A549 (cell line): ENCODE measurements at regions not wholly inside any gene's neighbourhood (a gene's known extent, or its start where the extent isn't known, plus 50 kb on each side); places are given as distances from the start of the nearest gene placed in this dataset.

ENCODE experiments used
- ATAC-seq, 2 experiments: fragments of 200-7000 bp in 1 of 2; fragments of >200 bp in 1 of 2; cut with Nextera tagmentation in 1 of 2; cut with Tn5 transposase in 1 of 2; 3 replicates each; pipeline versions ENCODE4 v1.8.0 to v1.9.1; 2018 to 2020; ENCODE audit warnings: mild to moderate bottlenecking in 1 of 2, moderate library complexity in 1 of 2
- CTCF ChIA-PET: fragments of 300-600 bp; sonication (Branson Sonifier 250); formaldehyde crosslinking; extraction: SDS; loops from one replicate; lab custom pipeline; 2021; ENCODE audit warnings: antibody characterized with exemption, inconsistent platforms; lab: Yijun Ruan, JAX
- POLR2A ChIA-PET: fragments of 350-600 bp; formaldehyde crosslinking; extraction: SDS; loops from one replicate; lab custom pipeline; 2021; ENCODE audit warnings: antibody characterized with exemption, inconsistent platforms; lab: Yijun Ruan, JAX
- DNase-seq, 2 experiments: peaks; one replicate each; pipeline versions ENCODE4 v3.0.0 to v3.0.0-alpha.2; 2011 to 2016; ENCODE audit warnings: low read depth in 1 of 2, low spot score in 1 of 2
- FAIRE-seq: peaks from 2 replicates; lab custom pipeline; 2011; peaks lifted over from hg19 to GRCh38; lab: Jason Lieb, UNC
- H3K27ac ChIP-seq, 2 experiments: fragments of >200 bp; sonication (Bioruptor Twin); formaldehyde crosslinking; 3 replicates each; pipeline ENCODE4 v1.5.1; 2016 to 2017
- H3K4me1 ChIP-seq: fragments of >200 bp; sonication (Bioruptor Twin); formaldehyde crosslinking; 3 replicates; pipeline ENCODE4 v1.6.1; 2016
- H3K4me2 ChIP-seq: fragments of >200 bp; sonication (Bioruptor Twin); formaldehyde crosslinking; 3 replicates; pipeline ENCODE4 v1.6.1; 2016
- H3K4me3 ChIP-seq: fragments of >200 bp; sonication (Bioruptor Twin); formaldehyde crosslinking; 3 replicates; pipeline ENCODE4 v1.5.1; 2016
- H3K9me3 ChIP-seq: fragments of >200 bp; sonication (Bioruptor Twin); formaldehyde crosslinking; 3 replicates; pipeline ENCODE4 v1.6.1; 2016
- BCL3 ChIP-seq: fragments of >200 bp; sonication (Bioruptor Twin); formaldehyde crosslinking; IDR thresholded peaks from 3 replicates; pipeline ENCODE4 v1.6.1; 2016
- BHLHE40 ChIP-seq: IDR thresholded peaks from 2 replicates; pipeline ENCODE4 v1.6.1; 2012; ENCODE audit warnings: low read depth, low read length, inconsistent platforms
- CEBPB ChIP-seq, 2 experiments: fragments of >200 bp in 1 of 2; sonication (Bioruptor Twin) in 1 of 2; formaldehyde crosslinking in 1 of 2; IDR thresholded peaks; 2 replicates each; pipeline ENCODE4 v1.6.1; 2012 to 2016
- CHD4 ChIP-seq: fragments of 200-600 bp; sonication (generic); IDR thresholded peaks from 2 replicates; pipeline ENCODE4 v1.6.1; 2016; ENCODE audit warnings: antibody characterized with exemption, mild to moderate bottlenecking, borderline replicate concordance
- CTCF ChIP-seq: fragments of >200 bp; sonication (Bioruptor Twin); formaldehyde crosslinking; IDR thresholded peaks from 3 replicates; pipeline ENCODE4 v1.5.1; 2016
- E2F6 ChIP-seq: IDR thresholded peaks from 2 replicates; pipeline ENCODE4 v1.6.1; 2012; ENCODE audit warnings: low read depth, borderline replicate concordance
- EHF ChIP-seq: fragments of 250-450 bp; sonication (Bioruptor Pico); IDR thresholded peaks from 2 replicates; pipeline ENCODE4 v1.5.0; 2020; ENCODE audit warnings: mild to moderate bottlenecking
- EHMT2 ChIP-seq: fragments of 200-600 bp; sonication (generic); IDR thresholded peaks from 2 replicates; pipeline ENCODE4 v1.6.1; 2016; ENCODE audit warnings: antibody characterized with exemption, low read depth, mild to moderate bottlenecking, moderate library complexity
- EP300 ChIP-seq, 2 experiments: fragments of >200 bp; sonication (Bioruptor Twin); formaldehyde crosslinking; IDR thresholded peaks; 2 replicates in 1 of 2; 3 replicates in 1 of 2; pipeline ENCODE4 v1.6.1; 2016 to 2017
- FOSL2 ChIP-seq, 2 experiments: fragments of 450-650 bp in 1 of 2; fragments of >200 bp in 1 of 2; sonication (Bioruptor Twin) in 1 of 2; formaldehyde crosslinking; IDR thresholded peaks; 2 replicates each; pipeline versions ENCODE4 v1.5.0 to v1.6.1; 2016 to 2020; ENCODE audit warnings: mild to moderate bottlenecking in 1 of 2, moderate library complexity in 1 of 2
- HES2 ChIP-seq: fragments of >200 bp; sonication (Bioruptor Twin); formaldehyde crosslinking; IDR thresholded peaks from 2 replicates; pipeline ENCODE4 v1.6.1; 2016
- HMGXB4 ChIP-seq: fragments of 250-450 bp; sonication (Bioruptor Pico); IDR thresholded peaks from 2 replicates; pipeline ENCODE4 v1.5.0; 2021; ENCODE audit warnings: mild to moderate bottlenecking, moderate library complexity, borderline replicate concordance
- JUN ChIP-seq, 2 experiments: fragments of >200 bp; sonication (Bioruptor Twin); formaldehyde crosslinking; IDR thresholded peaks; 2 replicates in 1 of 2; 3 replicates in 1 of 2; pipeline ENCODE4 v1.6.1; 2016 to 2017
- MAFK ChIP-seq: fragments of 450-650 bp; IDR thresholded peaks from 2 replicates; pipeline ENCODE4 v1.6.1; 2014; ENCODE audit not compliant: partially characterized antibody
- NR3C1 ChIP-seq: fragments of >200 bp; sonication (Bioruptor Twin); formaldehyde crosslinking; IDR thresholded peaks from 3 replicates; pipeline ENCODE4 v1.6.1; 2017
- PBX3 ChIP-seq: IDR thresholded peaks from 2 replicates; pipeline ENCODE4 v1.6.1; 2012
- RNF2 ChIP-seq: fragments of 200-600 bp; sonication (generic); IDR thresholded peaks from 2 replicates; pipeline ENCODE4 v1.6.1; 2016; ENCODE audit warnings: low read depth, mild to moderate bottlenecking, antibody characterized with exemption, moderate library complexity, borderline replicate concordance
- SMC3 ChIP-seq: fragments of >200 bp; sonication (Bioruptor Twin); formaldehyde crosslinking; IDR thresholded peaks from 3 replicates; pipeline ENCODE4 v1.6.1; 2018; ENCODE audit warnings: inconsistent platforms
- SREBF2 ChIP-seq: fragments of 450-650 bp; IDR thresholded peaks from 2 replicates; pipeline ENCODE4 v1.6.1; 2014; ENCODE audit warnings: mild to moderate bottlenecking, moderate library complexity
- USF2 ChIP-seq: fragments of 450-650 bp; IDR thresholded peaks from 2 replicates; pipeline ENCODE4 v1.6.1; 2014; ENCODE audit warnings: antibody characterized with exemption
- WGBS: methylation state at CpG from one replicate; pipeline ENCODE4 v1.1.6; 2017; ENCODE audit errors: missing lambda C conversion rate; 5-methylcytosine and 5-hydroxymethylcytosine counted together

- Histone ChIP-seq H3K4me2 (no peak overlapping the region), H3K4me3 (no peak overlapping the region), H3K4me1 (peaks cover 6% of the 10 kb centered on the region; the same call in 2 of the 3 replicates), H3K27ac (no peak overlapping the region), H3K9me3 (0 out of 3 replicates have a peak, but pooled peaks cover 2% of the 10 kb centered on the region)
- ATAC-seq (no peak), DNase-seq (no peak), FAIRE-seq (no peak)
- WGBS: 60% methylated on average over 3 of the region's 3 CpGs
- ChIA-PET CTCF (interaction anchor here (0.7 to 10.6 kb wide), 3 partner anchors 13 to 1112 kb away, joined by 3 to 144 read pairs (median 71); no protein-coding TSS in a partner anchor), POLR2A (no interaction called here)
- TF ChIP-seq JUN (IDR thresholded peaks at IDR 0.05) (no peak), E2F6 (no peak), FOSL2 (IDR thresholded peaks at IDR 0.05) (no peak), FOSL2 (CRISPR knock-in tag; IDR thresholded peaks at IDR 0.05) (no peak), SREBF2 (no peak), SMC3 (no peak), USF2 (no peak), BHLHE40 (no peak), MAFK (no peak), CHD4 (no peak), NR3C1 (no peak), CEBPB (IDR thresholded peaks at IDR 0.05) (no peak), BCL3 (no peak), EP300 (IDR thresholded peaks at IDR 0.05) (no peak), RNF2 (no peak), PBX3 (no peak), EHMT2 (no peak), EHF (CRISPR knock-in tag) (no peak)
These were observed 60.8 kb upstream of the EEA1 start for GRCh38 chr12:92989715-92990484.

GRCh38 chr12:92991134-92991533 lies 62.0 kb upstream of the EEA1 start:
- CTCF ChIA-PET: interaction anchor here (0.9 to 10.6 kb wide), 5 partner anchors 9 to 413 kb away, joined by 3 to 144 read pairs (median 3); no protein-coding TSS in a partner anchor
- TF ChIP-seq CTCF (no peak), HES2 (no peak), EP300 (IDR thresholded peaks at IDR 0.05) (no peak), HMGXB4 (CRISPR knock-in tag) (no peak), EHF (CRISPR knock-in tag) (no peak), RNF2 (no peak)
- FAIRE-seq (no peak), DNase-seq (no peak), ATAC-seq (no peak)
- POLR2A ChIA-PET: no interaction called here
- no peak overlapping the region for H3K4me2 ChIP-seq
- H3K9me3 ChIP-seq: 0 out of 3 replicates have a peak, but pooled peaks cover 2% of the 10 kb centered on the region
- H3K27ac ChIP-seq: no peak overlapping the region
- peaks cover 6% of the 10 kb centered on the region; the same call in 2 of the 3 replicates for H3K4me1 ChIP-seq
- WGBS: 67% methylated on average over 3 of the region's 3 CpGs
- no peak overlapping the region for H3K4me3 ChIP-seq
